ENCODE measurements at regions not wholly inside any gene's neighbourhood (a gene's known extent, or its start where the extent isn't known, plus 50 kb on each side); places are given as distances from the start of the nearest gene placed in this dataset.

DNA sequence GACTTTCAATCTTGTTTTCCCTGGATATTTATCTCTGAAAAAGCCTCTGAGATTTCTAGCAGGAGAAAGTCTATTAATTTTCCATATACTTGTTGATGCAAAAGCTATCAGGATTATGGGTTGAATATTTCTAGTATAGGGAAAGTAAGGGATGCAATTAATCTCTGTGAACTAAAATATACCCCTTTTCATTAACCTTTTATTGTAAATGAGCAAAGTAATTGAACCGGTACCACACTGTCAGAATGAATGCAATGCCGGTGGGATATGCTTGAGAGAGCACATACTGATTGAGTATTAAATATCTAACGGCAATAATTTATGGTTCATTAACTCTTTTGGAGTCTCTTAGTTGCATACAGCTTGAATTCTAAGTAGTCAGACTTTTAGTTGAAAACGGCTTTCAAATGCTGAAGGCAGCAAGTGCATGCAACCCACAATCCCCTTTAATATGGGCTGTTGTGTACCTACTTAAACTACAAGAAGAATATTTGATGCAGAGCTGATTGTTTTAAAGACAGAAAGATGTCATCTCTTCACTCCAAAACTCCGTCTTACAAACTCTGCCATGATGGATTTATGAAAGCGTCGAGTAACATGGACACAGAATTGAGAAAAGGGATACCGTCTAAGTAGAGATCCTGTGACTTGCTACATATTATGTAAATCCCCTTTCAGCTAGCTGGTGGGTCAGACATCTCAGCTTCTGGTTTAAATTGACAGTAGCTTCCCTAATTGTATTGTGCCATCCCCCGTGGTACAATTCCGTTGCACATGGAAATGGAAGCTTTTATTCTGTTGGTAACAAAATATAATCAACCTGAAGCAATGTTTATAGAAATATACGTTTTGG is 141.3 kb upstream of the CDH8 start:
- Histone ChIP-seq H3K4me3 (ENCODE audit: low read depth in 1 of 2, low read length in 2 of 2) (no peak overlapping the region), H3K27ac (ENCODE audit: low read length) (no peak overlapping the region), H3K27me3 (ENCODE audit: low read depth, low read length) (no peaks in the 10 kb centered on the region), H3K9me3 (ENCODE audit: control insufficient read depth in 1 of 2, low read length in 2 of 2) (no peaks in the 10 kb centered on the region), H3K36me3 (ENCODE audit: control insufficient read depth in 1 of 2, insufficient read depth in 2 of 2, low read length in 2 of 2) (no peaks in the 10 kb centered on the region), H3K4me1 (ENCODE audit: control insufficient read depth in 1 of 2, insufficient read depth in 2 of 2, low read length in 2 of 2) (no peaks in the 10 kb centered on the region)

DNA sequence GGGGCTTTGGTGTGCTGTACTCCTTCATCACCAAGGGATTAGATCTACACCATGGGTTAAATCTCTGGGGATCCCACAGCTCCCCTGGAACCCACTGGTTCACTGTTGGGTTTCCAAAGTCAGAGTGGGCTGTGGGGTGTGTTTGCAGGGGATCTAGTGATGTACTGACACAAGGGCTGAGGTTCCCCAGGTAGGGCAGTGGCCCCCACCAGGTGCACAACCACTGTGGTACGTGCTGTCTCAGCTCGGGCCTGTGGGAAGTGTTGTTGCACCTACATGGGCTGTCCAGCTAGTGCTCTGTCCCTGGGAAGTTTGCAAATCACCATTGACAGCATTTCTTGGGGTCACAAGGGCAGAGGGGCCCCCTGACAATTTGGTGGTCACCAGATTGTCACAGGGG is 134.4 kb upstream of the CDH8 start:
- no peak overlapping the region for H3K27ac ChIP-seq (ENCODE audit: low read length)
- H3K9me3 ChIP-seq (ENCODE audit: control insufficient read depth in 1 of 2, low read length in 2 of 2): peaks cover 4 to 7% of the 10 kb centered on the region in 2 donors
- no peaks in the 10 kb centered on the region for H3K36me3 ChIP-seq (ENCODE audit: control insufficient read depth in 1 of 2, insufficient read depth in 2 of 2, low read length in 2 of 2)
- no peak overlapping the region for H3K4me3 ChIP-seq (ENCODE audit: low read depth in 1 of 2, low read length in 2 of 2)
- no peaks in the 10 kb centered on the region for H3K4me1 ChIP-seq (ENCODE audit: control insufficient read depth in 1 of 2, insufficient read depth in 2 of 2, low read length in 2 of 2)
- no peaks in the 10 kb centered on the region for H3K27me3 ChIP-seq (ENCODE audit: low read depth, low read length)

DNA sequence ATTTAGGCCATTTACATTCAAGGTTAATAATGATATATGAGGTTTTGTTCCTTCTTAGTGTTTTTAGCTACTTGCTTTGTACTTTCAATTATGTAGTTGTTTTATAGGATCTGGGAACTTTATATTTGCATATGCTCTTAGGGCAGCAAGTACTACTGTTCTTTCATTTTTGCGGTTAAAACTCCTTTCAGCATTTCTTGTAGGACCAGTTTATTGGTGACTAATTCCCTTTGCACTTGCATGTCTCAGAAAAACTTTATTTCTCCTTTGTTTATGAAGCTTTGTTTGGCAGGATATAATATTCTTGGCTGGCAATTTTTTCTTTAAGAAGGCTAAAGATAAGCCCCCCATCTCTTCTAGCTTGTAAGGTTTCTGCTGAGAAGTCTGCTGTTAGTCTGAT is 131.3 kb upstream of the CDH8 start:
- Histone ChIP-seq H3K4me1 (ENCODE audit: control insufficient read depth in 1 of 2, insufficient read depth in 2 of 2, low read length in 2 of 2) (no peaks in the 10 kb centered on the region), H3K27me3 (ENCODE audit: low read depth, low read length) (no peaks in the 10 kb centered on the region), H3K36me3 (ENCODE audit: control insufficient read depth in 1 of 2, insufficient read depth in 2 of 2, low read length in 2 of 2) (no peaks in the 10 kb centered on the region), H3K9me3 (ENCODE audit: control insufficient read depth in 1 of 2, low read length in 2 of 2) (peaks cover 4 to 11% of the 10 kb centered on the region in 2 donors), H3K27ac (ENCODE audit: low read length) (no peak overlapping the region), H3K4me3 (ENCODE audit: low read depth in 1 of 2, low read length in 2 of 2) (no peak overlapping the region)

GRCh38 chr16:62157544-62157943 is 121.3 kb upstream of the CDH8 start:
- Histone ChIP-seq H3K9me3 (ENCODE audit: control insufficient read depth in 1 of 2, low read length in 2 of 2) (no peaks in the 10 kb centered on the region), H3K27me3 (ENCODE audit: low read depth, low read length) (no peaks in the 10 kb centered on the region), H3K27ac (ENCODE audit: low read length) (no peak overlapping the region), H3K4me3 (ENCODE audit: low read depth in 1 of 2, low read length in 2 of 2) (no peak overlapping the region), H3K36me3 (ENCODE audit: control insufficient read depth in 1 of 2, insufficient read depth in 2 of 2, low read length in 2 of 2) (no peaks in the 10 kb centered on the region), H3K4me1 (ENCODE audit: control insufficient read depth in 1 of 2, insufficient read depth in 2 of 2, low read length in 2 of 2) (no peaks in the 10 kb centered on the region)

DNA sequence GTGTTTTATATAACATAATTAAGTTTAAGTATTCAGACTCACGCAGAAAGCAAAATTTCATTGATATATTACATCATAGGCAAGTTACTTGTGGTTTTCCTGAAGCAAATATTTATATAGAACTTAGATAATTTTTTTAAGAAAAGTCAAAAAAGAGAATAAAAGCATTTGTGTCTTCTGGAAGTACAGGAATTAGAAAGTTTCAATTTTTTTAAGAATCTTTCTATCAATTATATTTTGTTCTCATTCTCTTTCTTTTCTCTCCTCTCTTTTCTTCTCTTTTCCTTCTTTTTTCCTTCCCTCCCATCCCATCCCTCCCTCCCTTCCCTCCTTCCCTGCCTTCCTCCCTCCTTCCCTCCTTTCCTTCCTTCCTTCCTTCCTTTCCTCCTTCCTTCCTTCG is 120.7 kb upstream of the CDH8 start:
- Histone ChIP-seq H3K4me3 (ENCODE audit: low read depth in 1 of 2, low read length in 2 of 2) (no peak overlapping the region), H3K27me3 (ENCODE audit: low read depth, low read length) (no peaks in the 10 kb centered on the region), H3K4me1 (ENCODE audit: control insufficient read depth in 1 of 2, insufficient read depth in 2 of 2, low read length in 2 of 2) (no peaks in the 10 kb centered on the region), H3K9me3 (ENCODE audit: control insufficient read depth in 1 of 2, low read length in 2 of 2) (no peaks in the 10 kb centered on the region), H3K36me3 (ENCODE audit: control insufficient read depth in 1 of 2, insufficient read depth in 2 of 2, low read length in 2 of 2) (no peaks in the 10 kb centered on the region), H3K27ac (ENCODE audit: low read length) (no peak overlapping the region)

- H3K9me3 ChIP-seq (ENCODE audit: control insufficient read depth in 1 of 2, low read length in 2 of 2): no peaks in the 10 kb centered on the region
- no peaks in the 10 kb centered on the region for H3K4me1 ChIP-seq (ENCODE audit: control insufficient read depth in 1 of 2, insufficient read depth in 2 of 2, low read length in 2 of 2)
- no peak overlapping the region for H3K4me3 ChIP-seq (ENCODE audit: low read depth in 1 of 2, low read length in 2 of 2)
- no peak overlapping the region for H3K27ac ChIP-seq (ENCODE audit: low read length)
- no peaks in the 10 kb centered on the region for H3K36me3 ChIP-seq (ENCODE audit: control insufficient read depth in 1 of 2, insufficient read depth in 2 of 2, low read length in 2 of 2)
- no peaks in the 10 kb centered on the region for H3K27me3 ChIP-seq (ENCODE audit: low read depth, low read length)
Observed at GRCh38 chr16:62149631-62150030, 113.4 kb upstream of the CDH8 start.

GRCh38 chr16:62137996-62138395 is 101.8 kb upstream of the CDH8 start:
- Histone ChIP-seq H3K4me3 (ENCODE audit: low read depth in 1 of 2, low read length in 2 of 2) (no peak overlapping the region), H3K9me3 (ENCODE audit: control insufficient read depth in 1 of 2, low read length in 2 of 2) (peaks cover 0 to 9% of the 10 kb centered on the region in 2 donors), H3K27ac (ENCODE audit: low read length) (no peak overlapping the region), H3K36me3 (ENCODE audit: control insufficient read depth in 1 of 2, insufficient read depth in 2 of 2, low read length in 2 of 2) (no peaks in the 10 kb centered on the region), H3K27me3 (ENCODE audit: low read depth, low read length) (no peaks in the 10 kb centered on the region), H3K4me1 (ENCODE audit: control insufficient read depth in 1 of 2, insufficient read depth in 2 of 2, low read length in 2 of 2) (peaks cover 0 to 8% of the 10 kb centered on the region in 2 donors)

- H3K9me3 ChIP-seq (ENCODE audit: control insufficient read depth in 1 of 2, low read length in 2 of 2): peaks cover 0 to 9% of the 10 kb centered on the region in 2 donors
- H3K4me1 ChIP-seq (ENCODE audit: control insufficient read depth in 1 of 2, insufficient read depth in 2 of 2, low read length in 2 of 2): peaks cover 0 to 8% of the 10 kb centered on the region in 2 donors
- no peak overlapping the region for H3K4me3 ChIP-seq (ENCODE audit: low read depth in 1 of 2, low read length in 2 of 2)
- no peaks in the 10 kb centered on the region for H3K27me3 ChIP-seq (ENCODE audit: low read depth, low read length)
- H3K27ac ChIP-seq (ENCODE audit: low read length): no peak overlapping the region
- no peaks in the 10 kb centered on the region for H3K36me3 ChIP-seq (ENCODE audit: control insufficient read depth in 1 of 2, insufficient read depth in 2 of 2, low read length in 2 of 2)
Observed at GRCh38 chr16:62135911-62136310, 99.7 kb upstream of the CDH8 start.

DNA sequence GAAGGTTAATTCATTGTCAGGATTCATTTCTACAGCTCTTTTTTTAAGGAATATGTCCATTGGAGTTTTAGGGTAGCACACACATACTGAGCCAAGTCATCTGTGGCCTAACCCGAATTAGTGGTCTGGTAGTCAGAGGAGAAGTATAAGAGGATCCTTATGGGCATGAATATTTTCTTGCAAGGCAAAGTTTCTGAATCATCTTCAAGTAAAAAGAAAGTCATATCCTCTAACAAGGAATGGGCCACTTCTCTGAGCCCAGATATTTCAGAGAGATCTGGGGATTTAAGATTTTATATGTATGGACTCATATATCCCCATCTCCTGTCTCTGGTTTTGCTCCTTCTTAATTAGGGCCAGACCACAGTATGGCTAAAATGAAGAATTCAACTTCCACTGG is 99.2 kb upstream of the CDH8 start:
- H3K36me3 ChIP-seq (ENCODE audit: control insufficient read depth in 1 of 2, insufficient read depth in 2 of 2, low read length in 2 of 2): no peaks in the 10 kb centered on the region

DNA sequence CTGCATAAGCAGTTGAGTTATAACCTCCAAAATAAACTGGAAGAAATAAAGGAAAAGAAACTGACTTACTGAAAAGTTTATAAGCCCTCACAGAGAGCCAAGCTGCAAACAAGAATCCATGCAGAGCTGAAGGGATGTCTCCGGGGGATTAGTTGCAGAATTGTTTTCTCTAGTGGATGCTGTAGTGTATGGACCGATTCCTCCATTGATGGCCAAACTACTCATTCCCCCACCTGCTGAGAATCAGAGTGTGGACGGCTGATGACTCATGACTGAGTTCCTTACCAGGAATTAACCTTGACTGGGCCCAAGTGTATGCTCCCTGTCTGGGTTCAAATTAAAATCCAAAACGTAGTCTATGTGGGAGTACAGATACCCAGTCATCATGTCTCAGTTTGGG is 93.9 kb upstream of the CDH8 start:
- Histone ChIP-seq H3K27ac (ENCODE audit: low read length) (no peak overlapping the region), H3K36me3 (ENCODE audit: control insufficient read depth in 1 of 2, insufficient read depth in 2 of 2, low read length in 2 of 2) (no peaks in the 10 kb centered on the region), H3K27me3 (ENCODE audit: low read depth, low read length) (no peaks in the 10 kb centered on the region), H3K4me1 (ENCODE audit: control insufficient read depth in 1 of 2, insufficient read depth in 2 of 2, low read length in 2 of 2) (no peaks in the 10 kb centered on the region), H3K9me3 (ENCODE audit: control insufficient read depth in 1 of 2, low read length in 2 of 2) (peaks cover 0 to 9% of the 10 kb centered on the region in 2 donors), H3K4me3 (ENCODE audit: low read depth in 1 of 2, low read length in 2 of 2) (no peak overlapping the region)

More for the DNA sequence above, 99.2 kb upstream of the CDH8 start:
- peaks cover 0 to 8% of the 10 kb centered on the region in 2 donors for H3K4me1 ChIP-seq (ENCODE audit: control insufficient read depth in 1 of 2, insufficient read depth in 2 of 2, low read length in 2 of 2)
- peaks cover 0 to 9% of the 10 kb centered on the region in 2 donors for H3K9me3 ChIP-seq (ENCODE audit: control insufficient read depth in 1 of 2, low read length in 2 of 2)
- no peak overlapping the region for H3K27ac ChIP-seq (ENCODE audit: low read length)
- H3K27me3 ChIP-seq (ENCODE audit: low read depth, low read length): no peaks in the 10 kb centered on the region
- no peak overlapping the region for H3K4me3 ChIP-seq (ENCODE audit: low read depth in 1 of 2, low read length in 2 of 2)

GRCh38 chr16:62105244-62105643 is 69.0 kb upstream of the CDH8 start:
- H3K27me3 ChIP-seq (ENCODE audit: low read depth, low read length): no peaks in the 10 kb centered on the region
- no peaks in the 10 kb centered on the region for H3K4me1 ChIP-seq (ENCODE audit: control insufficient read depth in 1 of 2, insufficient read depth in 2 of 2, low read length in 2 of 2)
- no peak overlapping the region for H3K4me3 ChIP-seq (ENCODE audit: low read depth in 1 of 2, low read length in 2 of 2)
- no peak overlapping the region for H3K27ac ChIP-seq (ENCODE audit: low read length)
- H3K9me3 ChIP-seq (ENCODE audit: control insufficient read depth in 1 of 2, low read length in 2 of 2): no peaks in the 10 kb centered on the region
- H3K36me3 ChIP-seq (ENCODE audit: control insufficient read depth in 1 of 2, insufficient read depth in 2 of 2, low read length in 2 of 2): no peaks in the 10 kb centered on the region

DNA sequence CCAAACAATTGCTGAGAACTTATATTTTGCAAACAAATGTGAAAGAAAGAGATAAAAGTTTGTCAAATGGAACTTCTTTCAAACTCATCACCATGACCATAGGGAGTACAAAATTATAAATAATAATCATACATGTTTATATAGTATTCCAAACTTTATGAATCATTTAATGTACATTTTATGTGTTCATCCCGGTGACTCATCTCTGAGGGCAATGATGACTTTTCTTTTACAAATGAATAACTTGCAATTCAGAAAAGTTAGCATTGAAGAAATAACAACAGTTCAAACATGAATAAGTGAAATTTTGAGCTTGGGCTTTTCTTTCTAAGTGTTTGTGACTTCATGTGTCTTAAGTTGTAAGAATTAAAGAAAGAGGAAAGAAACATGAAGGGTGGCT is 66.3 kb upstream of the CDH8 start:
- no peak overlapping the region for H3K4me3 ChIP-seq (ENCODE audit: low read depth in 1 of 2, low read length in 2 of 2)
- H3K4me1 ChIP-seq (ENCODE audit: control insufficient read depth in 1 of 2, insufficient read depth in 2 of 2, low read length in 2 of 2): no peaks in the 10 kb centered on the region
- no peaks in the 10 kb centered on the region for H3K36me3 ChIP-seq (ENCODE audit: control insufficient read depth in 1 of 2, insufficient read depth in 2 of 2, low read length in 2 of 2)
- H3K27ac ChIP-seq (ENCODE audit: low read length): no peak overlapping the region
- H3K27me3 ChIP-seq (ENCODE audit: low read depth, low read length): no peaks in the 10 kb centered on the region
- no peaks in the 10 kb centered on the region for H3K9me3 ChIP-seq (ENCODE audit: control insufficient read depth in 1 of 2, low read length in 2 of 2)

Data from muscle layer of duodenum (tissue), 2 donors.